ENCODE measurements at regions not wholly inside any gene's neighbourhood (a gene's known extent, or its start where the extent isn't known, plus 50 kb on each side); places are given as distances from the start of the nearest gene placed in this dataset.

GRCh38 chr13:38176664-38177063 is 173.0 kb upstream of the UFM1 start:
- H2BK120ac ChIP-seq (ENCODE audit: low read depth, low read length): no peak overlapping the region
- H3K79me2 ChIP-seq (ENCODE audit: control insufficient read depth, insufficient read depth, low read length): no peaks in the 10 kb centered on the region
- H2BK5ac ChIP-seq (ENCODE audit: low read length): no peak overlapping the region
- no peak overlapping the region for H2AK5ac ChIP-seq (ENCODE audit: low read length)
- H3K56ac ChIP-seq (ENCODE audit: low read length): no peak overlapping the region
- H3K4me3 ChIP-seq (ENCODE audit: low read length): no peak overlapping the region
- H3K4me2 ChIP-seq (ENCODE audit: low read length): no peak overlapping the region
- H4K5ac ChIP-seq (ENCODE audit: low read length): no peak overlapping the region
- no peak overlapping the region for H4K8ac ChIP-seq (ENCODE audit: low read depth, low read length)
- no peak for DNase-seq
- no peak overlapping the region for H3K4ac ChIP-seq (ENCODE audit: low read depth, low read length)
- H3K23ac ChIP-seq (ENCODE audit: low read length): no peak overlapping the region
- no peak overlapping the region for H3K27ac ChIP-seq (ENCODE audit: low read depth, low read length)
- H3K79me1 ChIP-seq (ENCODE audit: low read length): no peaks in the 10 kb centered on the region
- no peak overlapping the region for H2BK15ac ChIP-seq (replicated peaks; ENCODE audit: low read depth)
- no peak overlapping the region for H3K9ac ChIP-seq (ENCODE audit: low read length)
- no peaks in the 10 kb centered on the region for H3K27me3 ChIP-seq (ENCODE audit: insufficient read depth, low read length, poor library complexity)
- no peaks in the 10 kb centered on the region for H3K4me1 ChIP-seq (ENCODE audit: control insufficient read depth, low read depth, low read length)
- H3K36me3 ChIP-seq (ENCODE audit: control insufficient read depth, insufficient read depth, low read length): no peaks in the 10 kb centered on the region
- no peak overlapping the region for H3K18ac ChIP-seq (ENCODE audit: low read length)

- Histone ChIP-seq H3K36me3 (ENCODE audit: control insufficient read depth, insufficient read depth, low read length) (no peaks in the 10 kb centered on the region), H3K4ac (ENCODE audit: low read depth, low read length) (no peak overlapping the region), H4K5ac (ENCODE audit: low read length) (no peak overlapping the region), H3K4me2 (ENCODE audit: low read length) (no peak overlapping the region), H2BK5ac (ENCODE audit: low read length) (no peak overlapping the region), H3K27me3 (ENCODE audit: insufficient read depth, low read length, poor library complexity) (no peaks in the 10 kb centered on the region), H3K79me2 (ENCODE audit: control insufficient read depth, insufficient read depth, low read length) (no peaks in the 10 kb centered on the region), H3K56ac (ENCODE audit: low read length) (no peak overlapping the region), H3K18ac (ENCODE audit: low read length) (no peak overlapping the region), H3K23ac (ENCODE audit: low read length) (no peak overlapping the region), H2BK120ac (ENCODE audit: low read depth, low read length) (no peak overlapping the region), H2BK15ac (replicated peaks; ENCODE audit: low read depth) (no peak overlapping the region), H3K27ac (ENCODE audit: low read depth, low read length) (no peak overlapping the region), H3K79me1 (ENCODE audit: low read length) (no peaks in the 10 kb centered on the region), H3K4me3 (ENCODE audit: low read length) (no peak overlapping the region), H3K4me1 (ENCODE audit: control insufficient read depth, low read depth, low read length) (no peaks in the 10 kb centered on the region), H2AK5ac (ENCODE audit: low read length) (no peak overlapping the region), H4K8ac (ENCODE audit: low read depth, low read length) (no peak overlapping the region), H3K9ac (ENCODE audit: low read length) (no peak overlapping the region)
- no CpG with 5 or more reads among the region's 1 CpG for whole genome bisulfite sequencing (ENCODE audit: extremely low coverage, insufficient coverage, low lambda C conversion rate)
- peak; percentile 9 for DNase-seq
Observed at GRCh38 chr13:38173403-38173802, 176.2 kb upstream of the UFM1 start.

GRCh38 chr13:38167164-38167822 is 182.4 kb upstream of the UFM1 start:
- no peaks in the 10 kb centered on the region for H3K79me2 ChIP-seq (ENCODE audit: control insufficient read depth, insufficient read depth, low read length)
- no peaks in the 10 kb centered on the region for H3K27me3 ChIP-seq (ENCODE audit: insufficient read depth, low read length, poor library complexity)
- no peak overlapping the region for H3K18ac ChIP-seq (ENCODE audit: low read length)
- H2BK15ac ChIP-seq (replicated peaks; ENCODE audit: low read depth): no peak overlapping the region
- H3K4me3 ChIP-seq (ENCODE audit: low read length): no peak overlapping the region
- no peak overlapping the region for H2BK120ac ChIP-seq (ENCODE audit: low read depth, low read length)
- H3K9ac ChIP-seq (ENCODE audit: low read length): no peak overlapping the region
- H4K5ac ChIP-seq (ENCODE audit: low read length): no peak overlapping the region
- H3K4me2 ChIP-seq (ENCODE audit: low read length): no peak overlapping the region
- DNase-seq: no peak
- no peak overlapping the region for H3K27ac ChIP-seq (ENCODE audit: low read depth, low read length)
- no peak overlapping the region for H3K56ac ChIP-seq (ENCODE audit: low read length)
- no peak overlapping the region for H2AK5ac ChIP-seq (ENCODE audit: low read length)
- no peaks in the 10 kb centered on the region for H3K4me1 ChIP-seq (ENCODE audit: control insufficient read depth, low read depth, low read length)
- WGBS (ENCODE audit: extremely low coverage, insufficient coverage, low lambda C conversion rate): no CpG with 5 or more reads among the region's 1 CpG
- H3K79me1 ChIP-seq (ENCODE audit: low read length): no peaks in the 10 kb centered on the region
- no peak overlapping the region for H3K23ac ChIP-seq (ENCODE audit: low read length)
- no peak overlapping the region for H2BK5ac ChIP-seq (ENCODE audit: low read length)
- H3K4ac ChIP-seq (ENCODE audit: low read depth, low read length): no peak overlapping the region
- H3K36me3 ChIP-seq (ENCODE audit: control insufficient read depth, insufficient read depth, low read length): no peaks in the 10 kb centered on the region
- no peak overlapping the region for H4K8ac ChIP-seq (ENCODE audit: low read depth, low read length)

- Histone ChIP-seq H2AK5ac (ENCODE audit: low read length) (no peak overlapping the region), H4K8ac (ENCODE audit: low read depth, low read length) (no peak overlapping the region), H4K5ac (ENCODE audit: low read length) (no peak overlapping the region), H3K18ac (ENCODE audit: low read length) (no peak overlapping the region), H2BK5ac (ENCODE audit: low read length) (no peak overlapping the region), H3K79me2 (ENCODE audit: control insufficient read depth, insufficient read depth, low read length) (no peaks in the 10 kb centered on the region), H3K56ac (ENCODE audit: low read length) (no peak overlapping the region), H3K36me3 (ENCODE audit: control insufficient read depth, insufficient read depth, low read length) (no peaks in the 10 kb centered on the region), H2BK120ac (ENCODE audit: low read depth, low read length) (no peak overlapping the region), H3K27ac (ENCODE audit: low read depth, low read length) (no peak overlapping the region), H3K79me1 (ENCODE audit: low read length) (no peaks in the 10 kb centered on the region), H2BK15ac (replicated peaks; ENCODE audit: low read depth) (no peak overlapping the region), H3K4me3 (ENCODE audit: low read length) (no peak overlapping the region), H3K9ac (ENCODE audit: low read length) (no peak overlapping the region), H3K27me3 (ENCODE audit: insufficient read depth, low read length, poor library complexity) (no peaks in the 10 kb centered on the region), H3K4ac (ENCODE audit: low read depth, low read length) (no peak overlapping the region), H3K4me1 (ENCODE audit: control insufficient read depth, low read depth, low read length) (no peaks in the 10 kb centered on the region), H3K4me2 (ENCODE audit: low read length) (no peak overlapping the region), H3K23ac (ENCODE audit: low read length) (no peak overlapping the region)
- DNase-seq: no peak
- no CpG with 5 or more reads among the region's 2 CpGs for WGBS (ENCODE audit: extremely low coverage, insufficient coverage, low lambda C conversion rate)
Observed at GRCh38 chr13:38166116-38166515, 183.5 kb upstream of the UFM1 start.

- WGBS (ENCODE audit: extremely low coverage, insufficient coverage, low lambda C conversion rate): no CpG with 5 or more reads among the region's 3 CpGs
- H3K18ac ChIP-seq (ENCODE audit: low read length): no peak overlapping the region
- no peak overlapping the region for H3K4me3 ChIP-seq (ENCODE audit: low read length)
- H2AK5ac ChIP-seq (ENCODE audit: low read length): no peak overlapping the region
- H4K8ac ChIP-seq (ENCODE audit: low read depth, low read length): no peak overlapping the region
- H3K79me1 ChIP-seq (ENCODE audit: low read length): no peaks in the 10 kb centered on the region
- no peaks in the 10 kb centered on the region for H3K4me1 ChIP-seq (ENCODE audit: control insufficient read depth, low read depth, low read length)
- no peak overlapping the region for H2BK15ac ChIP-seq (replicated peaks; ENCODE audit: low read depth)
- no peak overlapping the region for H3K27ac ChIP-seq (ENCODE audit: low read depth, low read length)
- H4K5ac ChIP-seq (ENCODE audit: low read length): no peak overlapping the region
- H2BK5ac ChIP-seq (ENCODE audit: low read length): no peak overlapping the region
- no peak overlapping the region for H3K4me2 ChIP-seq (ENCODE audit: low read length)
- H3K23ac ChIP-seq (ENCODE audit: low read length): no peak overlapping the region
- H3K79me2 ChIP-seq (ENCODE audit: control insufficient read depth, insufficient read depth, low read length): no peaks in the 10 kb centered on the region
- DNase-seq: no peak
- H3K36me3 ChIP-seq (ENCODE audit: control insufficient read depth, insufficient read depth, low read length): no peaks in the 10 kb centered on the region
- H3K56ac ChIP-seq (ENCODE audit: low read length): no peak overlapping the region
- H3K27me3 ChIP-seq (ENCODE audit: insufficient read depth, low read length, poor library complexity): no peaks in the 10 kb centered on the region
- H2BK120ac ChIP-seq (ENCODE audit: low read depth, low read length): no peak overlapping the region
- H3K9ac ChIP-seq (ENCODE audit: low read length): no peak overlapping the region
- no peak overlapping the region for H3K4ac ChIP-seq (ENCODE audit: low read depth, low read length)
Observed at GRCh38 chr13:38160131-38160530, 189.5 kb upstream of the UFM1 start.

GRCh38 chr13:38159710-38160109 is 189.9 kb upstream of the UFM1 start:
- Histone ChIP-seq H3K4me3 (ENCODE audit: low read length) (no peak overlapping the region), H2BK5ac (ENCODE audit: low read length) (no peak overlapping the region), H3K27me3 (ENCODE audit: insufficient read depth, low read length, poor library complexity) (no peaks in the 10 kb centered on the region), H2BK120ac (ENCODE audit: low read depth, low read length) (no peak overlapping the region), H3K18ac (ENCODE audit: low read length) (no peak overlapping the region), H3K23ac (ENCODE audit: low read length) (no peak overlapping the region), H4K8ac (ENCODE audit: low read depth, low read length) (no peak overlapping the region), H3K9ac (ENCODE audit: low read length) (no peak overlapping the region), H4K5ac (ENCODE audit: low read length) (no peak overlapping the region), H2BK15ac (replicated peaks; ENCODE audit: low read depth) (no peak overlapping the region), H3K4me1 (ENCODE audit: control insufficient read depth, low read depth, low read length) (no peaks in the 10 kb centered on the region), H3K4me2 (ENCODE audit: low read length) (no peak overlapping the region), H3K4ac (ENCODE audit: low read depth, low read length) (no peak overlapping the region), H3K56ac (ENCODE audit: low read length) (no peak overlapping the region), H3K79me2 (ENCODE audit: control insufficient read depth, insufficient read depth, low read length) (no peaks in the 10 kb centered on the region), H3K36me3 (ENCODE audit: control insufficient read depth, insufficient read depth, low read length) (no peaks in the 10 kb centered on the region), H3K79me1 (ENCODE audit: low read length) (no peaks in the 10 kb centered on the region), H3K27ac (ENCODE audit: low read depth, low read length) (no peak overlapping the region), H2AK5ac (ENCODE audit: low read length) (no peak overlapping the region)
- no CpG with 5 or more reads among the region's 1 CpG for WGBS (ENCODE audit: extremely low coverage, insufficient coverage, low lambda C conversion rate)
- no peak for DNase-seq
